Stomach (tissue), 4 donors: ENCODE measurements at regions not wholly inside any gene's neighbourhood (a gene's known extent, or its start where the extent isn't known, plus 50 kb on each side); places are given as distances from the start of the nearest gene placed in this dataset.

ENCODE experiments used
- EP300 ChIP-seq: sonication (generic); formaldehyde crosslinking; IDR thresholded peaks from one replicate; pipeline ENCODE4 v1.6.1; 2017; ENCODE audit warnings: antibody characterized with exemption
- TF ChIP-seq, protein P1 (sequence below), 7 experiments: fragments of 450-650 bp in 4 of 7; fragments of 200-600 bp in 3 of 7; sonication (generic) in 3 of 7; IDR thresholded peaks; one replicate each; pipeline ENCODE4 v1.5.1; 2016 to 2019; ENCODE audit warnings: antibody characterized with exemption in 7 of 7, control low read depth in 2 of 7, mild to moderate bottlenecking in 1 of 7

- TF ChIP-seq, protein P1, sequence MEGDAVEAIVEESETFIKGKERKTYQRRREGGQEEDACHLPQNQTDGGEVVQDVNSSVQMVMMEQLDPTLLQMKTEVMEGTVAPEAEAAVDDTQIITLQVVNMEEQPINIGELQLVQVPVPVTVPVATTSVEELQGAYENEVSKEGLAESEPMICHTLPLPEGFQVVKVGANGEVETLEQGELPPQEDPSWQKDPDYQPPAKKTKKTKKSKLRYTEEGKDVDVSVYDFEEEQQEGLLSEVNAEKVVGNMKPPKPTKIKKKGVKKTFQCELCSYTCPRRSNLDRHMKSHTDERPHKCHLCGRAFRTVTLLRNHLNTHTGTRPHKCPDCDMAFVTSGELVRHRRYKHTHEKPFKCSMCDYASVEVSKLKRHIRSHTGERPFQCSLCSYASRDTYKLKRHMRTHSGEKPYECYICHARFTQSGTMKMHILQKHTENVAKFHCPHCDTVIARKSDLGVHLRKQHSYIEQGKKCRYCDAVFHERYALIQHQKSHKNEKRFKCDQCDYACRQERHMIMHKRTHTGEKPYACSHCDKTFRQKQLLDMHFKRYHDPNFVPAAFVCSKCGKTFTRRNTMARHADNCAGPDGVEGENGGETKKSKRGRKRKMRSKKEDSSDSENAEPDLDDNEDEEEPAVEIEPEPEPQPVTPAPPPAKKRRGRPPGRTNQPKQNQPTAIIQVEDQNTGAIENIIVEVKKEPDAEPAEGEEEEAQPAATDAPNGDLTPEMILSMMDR (IDR thresholded peaks at IDR 0.05), result no peak
- no peak for TF ChIP-seq EP300
These were observed 483.9 kb upstream of the TRIB2 start for GRCh38 chr2:12232876-12233275.
